Naive B cell (primary cell): ENCODE measurements at regions not wholly inside any gene's neighbourhood (a gene's known extent, or its start where the extent isn't known, plus 50 kb on each side); places are given as distances from the start of the nearest gene placed in this dataset.
A peak's percentile ranks its signal among the peaks of the same experiment; 100 is the strongest.

Experiments
- ATAC-seq, 2 donors: fragments of 150-1000 bp; cut with Tn5 transposase; 2 replicates each; pipeline ENCODE4 v1.10.0; 2021; ENCODE audit warnings: low read depth in 2 of 2, mild to moderate bottlenecking in 2 of 2, moderate library complexity in 2 of 2
- DNase-seq: peaks from one replicate; pipeline ENCODE4 v3.0.0; 2022
- H3K27ac Mint-ChIP-seq, 6 donors: one replicate each; pipeline ENCODE4 v1.8.0; 2020 to 2022; ENCODE audit warnings: mild to moderate bottlenecking in 6 of 6, mixed read lengths in 6 of 6, moderate library complexity in 5 of 6, inconsistent platforms in 2 of 6
- H3K27me3 Mint-ChIP-seq, 3 donors: one replicate each; pipeline ENCODE4 v1.8.0; 2021 to 2022; ENCODE audit warnings: mixed read lengths in 3 of 3, mild to moderate bottlenecking in 1 of 3
- H3K36me3 Mint-ChIP-seq, 2 donors: one replicate each; pipeline ENCODE4 v1.8.0; 2020 to 2022; ENCODE audit warnings: mixed read lengths in 2 of 2, inconsistent platforms in 1 of 2, mild to moderate bottlenecking in 1 of 2
- H3K4me1 Mint-ChIP-seq, 3 donors: one replicate each; pipeline ENCODE4 v1.8.0; 2020 to 2022; ENCODE audit warnings: mixed read lengths in 3 of 3, inconsistent platforms in 1 of 3, mild to moderate bottlenecking in 1 of 3, moderate library complexity in 1 of 3
- H3K4me3 Mint-ChIP-seq, 8 donors: one replicate each; pipeline ENCODE4 v1.8.0; 2020 to 2022; ENCODE audit warnings: mild to moderate bottlenecking in 8 of 8, mixed read lengths in 8 of 8, moderate library complexity in 8 of 8, inconsistent platforms in 2 of 8
- H3K9me3 Mint-ChIP-seq, 7 donors: one replicate each; pipeline ENCODE4 v1.8.0; 2020 to 2022; ENCODE audit warnings: mixed read lengths in 7 of 7, mild to moderate bottlenecking in 5 of 7, inconsistent platforms in 2 of 7, moderate library complexity in 1 of 7

DNA sequence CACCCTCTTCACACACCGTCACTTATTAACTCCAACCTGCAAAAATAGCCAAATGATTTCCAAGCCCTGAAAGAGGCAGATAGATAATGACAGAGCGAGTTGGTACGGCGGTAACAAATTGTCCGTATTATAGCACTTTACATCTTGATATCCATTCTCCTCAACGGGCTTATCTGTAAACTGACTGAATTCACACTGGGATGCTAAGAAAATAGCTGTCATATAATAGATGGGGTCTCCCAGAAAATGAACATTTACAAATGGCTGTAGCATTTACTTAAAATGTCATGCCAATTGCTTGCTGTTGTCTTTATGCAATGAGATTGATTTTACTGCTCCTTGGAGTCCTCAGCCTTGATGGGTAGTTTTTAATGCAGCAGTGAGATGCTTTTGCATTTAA, 225.8 kb upstream of the SDK2 start:
- no peak for DNase-seq
- Mint-ChIP-seq H3K36me3 (no peaks in the 10 kb centered on the region), H3K27me3 (peaks cover 0 to 15% (median 10%) of the 10 kb centered on the region in 3 donors), H3K27ac (no peak overlapping the region), H3K4me1 (no peaks in the 10 kb centered on the region), H3K4me3 (no peak overlapping the region), H3K9me3 (peaks cover 0 to 4% (median 0%) of the 10 kb centered on the region in 7 donors)
- no peak for ATAC-seq

DNA sequence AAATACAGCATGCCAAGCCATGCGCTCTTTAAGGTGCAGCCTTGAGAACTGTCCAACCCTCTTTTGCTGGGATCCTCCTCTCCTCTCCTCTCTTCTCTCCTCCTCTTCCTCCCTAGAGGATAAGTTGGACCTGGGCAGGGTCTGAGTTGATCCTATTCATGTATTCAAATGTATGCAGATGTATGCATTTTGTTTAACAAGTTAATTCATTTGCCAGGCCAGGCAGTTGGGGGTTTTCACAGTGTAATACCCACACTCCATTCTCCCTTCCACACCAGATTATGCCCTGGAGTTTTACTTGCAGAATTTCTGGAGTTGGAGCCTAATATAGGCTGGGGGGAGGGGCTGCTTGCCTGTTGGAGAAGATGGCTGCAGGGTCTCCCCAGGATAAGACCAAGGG, 226.2 kb upstream of the SDK2 start:
- ATAC-seq (no peak), DNase-seq (no peak)
- no peaks in the 10 kb centered on the region for H3K36me3 Mint-ChIP-seq
- no peak overlapping the region for H3K27ac Mint-ChIP-seq
- peaks cover 0 to 4% (median 0%) of the 10 kb centered on the region in 7 donors for H3K9me3 Mint-ChIP-seq
- no peaks in the 10 kb centered on the region for H3K4me1 Mint-ChIP-seq
- H3K4me3 Mint-ChIP-seq: no peak overlapping the region
- peaks cover 0 to 17% (median 11%) of the 10 kb centered on the region in 3 donors for H3K27me3 Mint-ChIP-seq

DNA sequence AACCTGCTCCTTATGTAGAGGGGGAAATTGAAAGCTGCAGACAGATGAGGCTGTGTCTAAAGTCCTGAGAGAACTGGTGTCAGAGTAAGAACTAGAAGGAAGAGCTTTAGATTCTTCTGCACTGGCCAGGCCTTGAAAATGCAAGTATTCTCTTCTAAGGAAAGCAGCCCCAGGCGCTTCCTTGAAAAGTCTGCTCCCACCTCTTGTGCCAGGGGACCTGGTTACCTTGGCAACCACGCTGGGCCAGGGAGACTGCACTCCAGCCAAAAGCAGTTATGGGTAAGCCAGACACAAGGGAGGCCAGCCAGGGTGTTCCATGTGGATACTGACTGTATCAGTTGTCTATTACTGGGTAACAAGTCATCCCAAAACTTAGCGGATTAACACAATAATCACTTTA, 228.6 kb upstream of the SDK2 start:
- no peak overlapping the region for H3K27ac Mint-ChIP-seq

DNA sequence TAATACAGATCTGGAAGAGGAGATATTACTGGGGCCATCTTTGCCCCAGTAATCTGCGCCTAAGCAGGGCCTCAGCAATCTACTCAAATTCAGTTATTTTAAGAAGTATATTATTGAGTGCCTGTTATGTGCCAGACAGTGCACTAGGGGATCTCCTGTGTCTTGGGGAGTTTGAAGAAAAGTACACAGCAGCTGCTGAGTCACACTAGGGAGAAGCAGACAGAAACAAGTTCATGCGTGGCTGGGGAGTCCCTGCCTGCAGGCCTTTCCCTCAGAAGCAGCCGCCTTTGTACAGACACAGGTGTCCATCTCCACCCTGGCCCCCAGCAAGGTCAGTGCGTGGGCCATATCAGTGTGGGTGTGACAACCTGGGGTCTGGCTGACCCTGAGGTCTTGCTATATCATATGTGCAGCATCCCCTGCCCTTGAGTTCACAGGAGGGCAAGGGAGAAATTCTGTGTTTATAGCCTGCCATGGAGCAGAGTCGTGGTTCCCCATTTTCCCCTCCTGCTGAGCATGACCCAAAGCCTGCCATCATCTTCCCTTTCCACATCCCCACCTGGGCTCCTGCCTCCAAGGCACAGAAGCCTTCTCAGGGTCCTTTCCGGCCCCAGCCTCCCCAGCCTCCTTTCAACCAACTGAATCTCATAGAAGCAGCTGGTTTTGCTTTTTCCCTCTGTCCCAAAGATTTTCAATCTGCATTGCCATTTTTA, 229.9 kb upstream of the SDK2 start:
- peaks cover 0 to 18% (median 6%) of the 10 kb centered on the region in 3 donors for H3K27me3 Mint-ChIP-seq
- peak overlapping the region in 1 of 6 donors; percentile 44 for H3K27ac Mint-ChIP-seq
- H3K4me1 Mint-ChIP-seq: no peaks in the 10 kb centered on the region
- peaks cover 0 to 4% (median 0%) of the 10 kb centered on the region in 7 donors for H3K9me3 Mint-ChIP-seq
- H3K36me3 Mint-ChIP-seq: no peaks in the 10 kb centered on the region
- DNase-seq: no peak
- no peak overlapping the region for H3K4me3 Mint-ChIP-seq
- no peak for ATAC-seq

More for the DNA sequence above, 228.6 kb upstream of the SDK2 start:
- Mint-ChIP-seq H3K4me3 (no peak overlapping the region), H3K9me3 (peaks cover 0 to 4% (median 0%) of the 10 kb centered on the region in 7 donors), H3K36me3 (no peaks in the 10 kb centered on the region), H3K27me3 (peaks cover 0 to 17% (median 6%) of the 10 kb centered on the region in 3 donors), H3K4me1 (no peaks in the 10 kb centered on the region)
- ATAC-seq (no peak), DNase-seq (no peak)

DNA sequence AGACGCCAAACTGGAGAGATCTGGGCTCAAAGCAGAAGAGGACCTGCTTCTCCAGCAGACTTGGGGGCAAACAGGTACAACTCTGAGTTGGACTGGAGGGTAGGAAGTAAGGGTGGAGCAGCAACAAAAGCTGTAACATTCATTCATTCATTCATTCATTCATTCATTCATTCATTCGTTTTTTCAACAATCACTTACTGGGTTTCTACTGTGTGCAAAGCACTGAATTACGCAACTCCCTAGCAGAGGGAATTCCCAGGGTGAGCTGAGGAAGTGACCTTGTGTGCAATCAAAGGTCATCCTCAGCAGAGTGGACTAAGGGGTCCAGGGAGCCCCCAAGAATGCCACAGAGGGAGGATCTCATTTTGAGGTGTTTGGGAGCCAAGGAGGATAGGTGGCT, 231.1 kb upstream of the SDK2 start:
- Mint-ChIP-seq H3K27ac (peak overlapping the region in 1 of 6 donors; percentile 58), H3K36me3 (no peaks in the 10 kb centered on the region), H3K27me3 (peaks cover 0 to 17% (median 11%) of the 10 kb centered on the region in 3 donors), H3K9me3 (peaks cover 0 to 4% (median 0%) of the 10 kb centered on the region in 7 donors), H3K4me1 (no peaks in the 10 kb centered on the region), H3K4me3 (no peak overlapping the region)
- ATAC-seq (no peak), DNase-seq (no peak)

DNA sequence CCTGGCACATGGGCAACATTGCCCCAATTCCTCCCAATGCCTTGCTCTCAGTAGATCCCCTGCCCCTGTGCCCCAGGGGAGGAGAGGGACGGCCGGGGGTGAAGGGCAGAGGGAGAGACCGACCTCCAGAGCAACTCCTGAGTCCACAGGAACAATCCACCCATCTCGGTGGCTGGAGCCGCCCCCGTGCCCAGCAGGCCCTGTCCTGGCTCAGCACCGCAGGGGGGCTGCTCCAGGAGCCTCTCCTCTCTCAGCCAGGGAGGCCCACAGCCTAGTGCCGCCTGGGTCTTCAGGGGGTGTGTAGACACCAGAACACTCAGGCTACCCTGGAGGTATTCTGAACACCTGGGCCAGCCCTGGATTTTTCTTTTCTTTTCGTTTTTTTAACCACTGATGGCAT, 233.7 kb upstream of the SDK2 start:
- Mint-ChIP-seq H3K36me3 (no peaks in the 10 kb centered on the region), H3K27me3 (peaks cover 0 to 36% (median 24%) of the 10 kb centered on the region in 3 donors)

DNA sequence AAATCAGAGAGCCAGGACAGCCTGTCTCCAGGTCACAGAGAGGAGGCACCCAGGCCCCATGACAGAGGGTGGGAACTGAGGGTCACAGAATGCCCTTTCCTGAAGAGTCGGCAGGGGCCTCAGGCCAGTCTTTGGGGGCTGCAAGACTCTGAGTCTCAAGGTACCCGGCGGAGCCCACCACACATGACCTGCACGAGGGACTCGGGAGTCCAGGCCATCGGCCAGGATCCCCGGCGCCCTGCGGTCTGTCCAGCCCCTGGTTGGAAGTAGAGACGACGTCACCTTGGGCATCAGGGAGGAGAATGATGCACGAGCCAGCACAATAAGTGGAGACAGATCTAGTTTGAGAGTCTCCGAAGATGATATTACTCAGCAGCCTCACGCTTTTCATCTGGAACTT, 234.7 kb upstream of the SDK2 start:
- no peak for ATAC-seq
- Mint-ChIP-seq H3K36me3 (no peaks in the 10 kb centered on the region), H3K9me3 (peaks cover 0 to 1% (median 0%) of the 10 kb centered on the region in 7 donors), H3K27me3 (peaks cover 0 to 39% (median 24%) of the 10 kb centered on the region in 3 donors), H3K4me1 (no peaks in the 10 kb centered on the region), H3K27ac (no peak overlapping the region), H3K4me3 (no peak overlapping the region)
- no peak for DNase-seq

More for the DNA sequence above, 233.7 kb upstream of the SDK2 start:
- no peak for DNase-seq
- no peaks in the 10 kb centered on the region for H3K4me1 Mint-ChIP-seq
- H3K4me3 Mint-ChIP-seq: no peak overlapping the region
- peaks cover 0 to 4% (median 0%) of the 10 kb centered on the region in 7 donors for H3K9me3 Mint-ChIP-seq
- no peak overlapping the region for H3K27ac Mint-ChIP-seq
- no peak for ATAC-seq

DNA sequence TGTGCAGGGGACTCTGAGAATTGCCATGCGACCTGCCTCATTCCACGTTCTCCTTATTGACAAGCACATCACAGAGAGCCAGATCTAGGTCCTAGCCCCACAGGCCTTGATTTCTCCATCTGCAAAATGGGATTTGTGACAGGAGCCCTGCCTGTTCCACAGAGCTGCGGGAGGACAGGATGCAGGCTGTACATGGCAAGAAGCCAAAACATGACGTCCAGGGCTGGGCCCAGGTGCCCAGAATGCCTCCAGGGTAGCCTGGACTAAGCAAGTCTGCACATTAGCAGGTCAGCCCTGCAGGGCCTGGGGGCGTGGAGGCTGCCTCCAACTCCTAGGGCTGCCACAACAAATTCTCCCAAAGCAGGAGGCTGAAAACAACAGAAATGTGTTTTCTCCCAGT, 235.7 kb upstream of the SDK2 start:
- Mint-ChIP-seq H3K4me1 (no peaks in the 10 kb centered on the region), H3K27me3 (peaks cover 5 to 43% (median 21%) of the 10 kb centered on the region in 3 donors), H3K4me3 (no peak overlapping the region), H3K9me3 (no peaks in the 10 kb centered on the region), H3K36me3 (no peaks in the 10 kb centered on the region), H3K27ac (no peak overlapping the region)
- ATAC-seq: no peak
- no peak for DNase-seq

DNA sequence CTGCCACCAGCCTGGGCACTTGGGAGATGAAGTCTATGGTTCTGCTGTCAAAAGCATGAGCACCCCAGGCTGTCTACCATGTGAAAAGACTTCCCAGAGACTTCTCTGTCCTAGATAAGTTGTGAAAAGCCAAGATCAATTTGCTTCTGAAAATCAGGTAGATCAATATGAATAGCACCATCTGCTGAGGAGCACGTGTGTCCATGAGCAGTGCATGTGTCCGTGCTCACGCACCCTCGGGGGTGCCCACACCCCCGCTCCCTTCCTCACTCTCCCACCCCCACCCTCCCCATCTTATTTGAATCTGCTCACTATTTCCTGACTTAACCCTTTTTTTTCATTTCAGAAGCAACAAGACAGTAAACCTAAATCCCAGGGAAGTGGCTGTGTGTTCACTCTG, 238.3 kb upstream of the SDK2 start:
- Mint-ChIP-seq H3K4me3 (no peak overlapping the region), H3K9me3 (no peaks in the 10 kb centered on the region), H3K36me3 (no peaks in the 10 kb centered on the region), H3K27ac (no peak overlapping the region), H3K4me1 (no peaks in the 10 kb centered on the region), H3K27me3 (peaks cover 5 to 42% (median 19%) of the 10 kb centered on the region in 3 donors)
- DNase-seq: no peak
- ATAC-seq: no peak

DNA sequence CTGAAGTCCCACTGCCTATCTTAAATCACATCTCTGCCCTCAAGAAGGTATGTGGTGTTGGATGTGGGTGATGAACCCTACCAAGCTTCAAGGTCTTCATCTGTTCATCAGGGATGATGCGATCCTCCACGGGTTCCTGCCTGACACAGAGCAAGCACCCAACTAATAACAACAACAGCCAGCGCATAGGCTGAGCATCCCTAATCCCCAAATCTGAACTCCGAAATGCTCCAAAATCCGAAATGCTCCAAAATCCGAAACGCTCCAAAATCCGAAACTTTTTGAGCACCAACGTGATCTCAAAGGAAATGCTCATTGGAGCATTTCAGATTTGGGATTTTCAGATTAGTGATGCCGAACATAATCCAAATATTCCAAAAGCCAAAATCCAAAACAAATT, 238.9 kb upstream of the SDK2 start:
- no peak overlapping the region for H3K4me3 Mint-ChIP-seq
- no peaks in the 10 kb centered on the region for H3K36me3 Mint-ChIP-seq
- H3K9me3 Mint-ChIP-seq: no peaks in the 10 kb centered on the region
- H3K4me1 Mint-ChIP-seq: no peaks in the 10 kb centered on the region
- DNase-seq (no peak), ATAC-seq (no peak)
- no peak overlapping the region for H3K27ac Mint-ChIP-seq
- H3K27me3 Mint-ChIP-seq: peaks cover 8 to 42% (median 19%) of the 10 kb centered on the region in 3 donors

DNA sequence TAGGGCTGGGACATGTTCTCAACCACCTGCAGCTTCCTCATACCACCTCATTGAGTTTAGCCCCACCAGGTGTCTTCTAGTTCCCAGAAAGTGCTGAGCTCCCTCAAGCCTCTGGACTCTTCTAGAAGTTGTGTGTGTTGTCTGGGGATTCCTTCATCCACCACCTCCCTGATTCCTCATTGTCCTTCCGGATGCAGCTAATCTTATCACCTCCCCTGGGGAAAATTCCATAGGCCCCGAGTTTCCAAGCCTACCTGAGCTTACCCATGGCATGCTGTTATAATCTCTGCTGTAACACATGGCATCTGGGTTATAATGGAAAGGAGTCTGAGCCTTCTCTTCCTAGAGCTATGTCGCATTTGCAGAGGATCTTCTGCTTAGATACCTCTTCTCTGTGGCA, 243.5 kb upstream of the SDK2 start:
- DNase-seq: no peak
- Mint-ChIP-seq H3K9me3 (peaks cover 0 to 4% (median 0%) of the 10 kb centered on the region in 7 donors), H3K27ac (no peak overlapping the region), H3K4me3 (no peak overlapping the region), H3K36me3 (peaks cover 0 to 4% of the 10 kb centered on the region in 2 donors), H3K4me1 (no peaks in the 10 kb centered on the region), H3K27me3 (peaks cover 7 to 17% (median 9%) of the 10 kb centered on the region in 3 donors)
- ATAC-seq: no peak

DNA sequence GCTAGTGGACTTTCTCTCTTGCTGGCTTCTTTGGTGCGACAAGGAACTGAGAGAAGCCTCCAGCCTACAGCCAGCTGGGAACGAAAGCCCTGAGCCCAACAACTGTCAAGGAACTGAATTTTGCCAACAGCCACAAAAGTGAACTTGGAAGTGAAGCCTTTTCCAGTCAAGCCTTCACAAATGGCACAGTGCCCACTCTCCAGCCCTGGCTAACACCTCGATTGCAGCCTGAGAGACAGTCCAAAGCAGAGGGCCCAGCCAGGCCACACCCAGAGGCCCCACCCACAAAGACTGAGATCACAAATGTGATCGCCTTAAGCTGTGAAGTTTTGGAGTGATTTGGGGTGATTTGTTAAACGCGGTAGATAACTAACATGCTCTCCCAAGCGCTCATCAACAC, 244.6 kb upstream of the SDK2 start:
- no peaks in the 10 kb centered on the region for H3K4me1 Mint-ChIP-seq
- DNase-seq: no peak
- H3K9me3 Mint-ChIP-seq: peaks cover 0 to 10% (median 2%) of the 10 kb centered on the region in 7 donors
- H3K27ac Mint-ChIP-seq: no peak overlapping the region
- peaks cover 0 to 4% of the 10 kb centered on the region in 2 donors for H3K36me3 Mint-ChIP-seq
- no peak overlapping the region for H3K4me3 Mint-ChIP-seq
- H3K27me3 Mint-ChIP-seq: peaks cover 5 to 18% (median 12%) of the 10 kb centered on the region in 3 donors
- ATAC-seq: no peak

DNA sequence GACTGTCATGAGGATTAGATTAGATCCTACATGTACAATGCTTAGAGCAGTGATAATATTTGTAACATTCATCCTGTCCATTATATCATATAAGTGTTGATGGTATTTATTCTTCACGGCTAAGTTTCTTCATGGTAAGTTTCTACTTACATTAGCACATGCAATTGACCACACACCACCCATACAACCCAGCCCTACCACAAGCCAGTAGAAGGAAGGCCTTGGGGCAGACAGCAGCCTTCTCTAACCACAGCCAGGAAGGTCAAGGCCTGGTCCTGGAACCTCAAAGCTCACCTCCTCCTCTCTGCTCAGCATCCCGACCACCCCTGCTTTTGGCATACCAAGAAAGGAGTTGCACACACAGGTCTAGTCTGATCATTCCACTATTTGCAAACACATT, 245.2 kb upstream of the SDK2 start:
- H3K4me3 Mint-ChIP-seq: no peak overlapping the region

DNA sequence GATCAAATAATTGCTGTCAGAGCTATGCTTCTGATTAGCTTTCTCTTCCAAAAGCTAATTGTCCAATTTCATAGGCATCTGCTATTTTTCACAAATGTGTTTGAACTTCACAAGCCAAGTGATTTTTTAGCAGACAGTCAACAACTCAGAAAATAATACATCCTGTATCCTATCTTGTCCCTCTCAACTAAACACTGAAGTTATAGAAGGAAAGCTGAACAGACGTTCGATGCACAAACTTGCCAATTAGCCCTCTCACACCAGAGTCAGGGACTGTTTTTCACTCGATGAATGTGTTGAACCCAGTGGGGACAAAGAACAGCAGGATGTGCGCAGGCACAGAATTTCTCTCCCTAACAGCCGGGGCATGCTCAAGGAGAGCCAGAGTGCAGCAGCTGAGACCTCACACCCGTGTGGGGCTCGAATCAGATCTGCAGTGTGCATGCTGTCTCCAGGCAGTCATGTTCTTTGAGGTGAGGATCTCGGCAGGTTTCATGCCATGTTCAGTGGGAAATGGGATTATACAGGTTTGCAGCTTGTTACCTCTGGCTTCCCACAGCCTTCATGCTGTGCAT, 246.7 kb upstream of the SDK2 start:
- Mint-ChIP-seq H3K27me3 (peaks cover 12 to 18% (median 13%) of the 10 kb centered on the region in 3 donors), H3K4me3 (no peak overlapping the region), H3K9me3 (peaks cover 0 to 10% (median 2%) of the 10 kb centered on the region in 7 donors), H3K27ac (no peak overlapping the region), H3K4me1 (no peaks in the 10 kb centered on the region), H3K36me3 (peaks cover 0 to 4% of the 10 kb centered on the region in 2 donors)
- ATAC-seq: no peak
- DNase-seq: no peak

More for the DNA sequence above, 245.2 kb upstream of the SDK2 start:
- ATAC-seq (no peak), DNase-seq (no peak)
- H3K4me1 Mint-ChIP-seq: no peaks in the 10 kb centered on the region
- H3K27me3 Mint-ChIP-seq: peaks cover 5 to 12% (median 11%) of the 10 kb centered on the region in 3 donors
- H3K27ac Mint-ChIP-seq: no peak overlapping the region
- peaks cover 0 to 4% of the 10 kb centered on the region in 2 donors for H3K36me3 Mint-ChIP-seq
- H3K9me3 Mint-ChIP-seq: peaks cover 0 to 10% (median 2%) of the 10 kb centered on the region in 7 donors
